SK-N-SH treated with all-trans-retinoic acid at 6 μM for 48 hours (cell line): ENCODE measurements at regions not wholly inside any gene's neighbourhood (a gene's known extent, or its start where the extent isn't known, plus 50 kb on each side); places are given as distances from the start of the nearest gene placed in this dataset.

ENCODE experiments used
- ATAC-seq: fragments of 200-7000 bp; cut with Tn5 transposase; 3 replicates; pipeline ENCODE4 v1.9.1; 2020; ENCODE audit warnings: mild to moderate bottlenecking, moderate library complexity
- ARNTL ChIP-seq: fragments of 450-650 bp; formaldehyde crosslinking; IDR thresholded peaks from 2 replicates; pipeline ENCODE4 v1.5.0; 2020; ENCODE audit warnings: low read depth, mild to moderate bottlenecking, moderate library complexity, borderline replicate concordance
- BACH2 ChIP-seq: fragments of 250-450 bp; sonication (Bioruptor Pico); IDR thresholded peaks from 2 replicates; pipeline ENCODE4 v1.9.0; 2021; ENCODE audit warnings: mild to moderate bottlenecking, borderline replicate concordance
- CSDC2 ChIP-seq: fragments of 250-450 bp; sonication (Bioruptor Pico); IDR thresholded peaks from 2 replicates; pipeline ENCODE4 v1.5.0; 2020; ENCODE audit warnings: mild to moderate bottlenecking, moderate library complexity
- ESRRG ChIP-seq: fragments of 250-450 bp; sonication (Bioruptor Pico); IDR thresholded peaks from 2 replicates; pipeline ENCODE4 v1.6.1; 2021; ENCODE audit warnings: mild to moderate bottlenecking
- GLIS3 ChIP-seq: fragments of 250-450 bp; sonication (Bioruptor Pico); IDR thresholded peaks from 2 replicates; pipeline ENCODE4 v1.5.0; 2020; ENCODE audit warnings: mild to moderate bottlenecking, moderate library complexity
- ISL1 ChIP-seq: fragments of 250-450 bp; sonication (Bioruptor Pico); IDR thresholded peaks from 2 replicates; pipeline ENCODE4 v2.1.2; 2022; ENCODE audit warnings: mild to moderate bottlenecking, moderate library complexity
- OSR1 ChIP-seq: fragments of 250-450 bp; sonication (Bioruptor Pico); IDR thresholded peaks from 2 replicates; pipeline ENCODE4 v1.8.0; 2022; ENCODE audit warnings: moderate library complexity, mild to moderate bottlenecking, inconsistent platforms
- PPARA ChIP-seq: fragments of 250-450 bp; sonication (Bioruptor Pico); IDR thresholded peaks from 2 replicates; pipeline ENCODE4 v1.5.0; 2020; ENCODE audit warnings: mild to moderate bottlenecking, borderline replicate concordance
- RARB ChIP-seq: fragments of 250-450 bp; sonication (Bioruptor Pico); IDR thresholded peaks from 2 replicates; pipeline ENCODE4 v1.8.0; 2021; ENCODE audit warnings: mild to moderate bottlenecking, moderate library complexity
- SNAI2 ChIP-seq: fragments of 250-450 bp; sonication (Bioruptor Pico); IDR thresholded peaks from 2 replicates; pipeline ENCODE4 v1.5.0; 2020; ENCODE audit warnings: mild to moderate bottlenecking, moderate library complexity
- TCF4 ChIP-seq: fragments of 250-450 bp; sonication (Bioruptor Pico); IDR thresholded peaks from 2 replicates; pipeline ENCODE4 v1.8.0; 2021; ENCODE audit warnings: mild to moderate bottlenecking, moderate library complexity, borderline replicate concordance
- TOX ChIP-seq: fragments of 250-450 bp; sonication (Bioruptor Pico); IDR thresholded peaks from 2 replicates; pipeline ENCODE4 v1.8.0; 2021; ENCODE audit warnings: mild to moderate bottlenecking, moderate library complexity, borderline replicate concordance
- ZC3H10 ChIP-seq: fragments of 250-450 bp; sonication (Bioruptor Pico); IDR thresholded peaks from 2 replicates; pipeline ENCODE4 v1.5.1; 2021; ENCODE audit warnings: mild to moderate bottlenecking, moderate library complexity
- ZFP3 ChIP-seq: fragments of 250-450 bp; sonication (Bioruptor Pico); IDR thresholded peaks from 2 replicates; pipeline ENCODE4 v1.5.0; 2020; ENCODE audit warnings: mild to moderate bottlenecking, moderate library complexity
- ZFP30 ChIP-seq: fragments of 450-650 bp; formaldehyde crosslinking; IDR thresholded peaks from 2 replicates; pipeline ENCODE4 v1.5.0; 2022; ENCODE audit warnings: mild to moderate bottlenecking, moderate library complexity
- ZNF565 ChIP-seq: fragments of 450-650 bp; formaldehyde crosslinking; conservative IDR thresholded peaks from 2 replicates; pipeline ENCODE4 v1.5.0; 2020; ENCODE audit warnings: low read depth, mild to moderate bottlenecking, moderate library complexity
- ZNF8 ChIP-seq: fragments of 450-650 bp; formaldehyde crosslinking; IDR thresholded peaks from 2 replicates; pipeline ENCODE4 v1.5.0; 2020; ENCODE audit warnings: mild to moderate bottlenecking, moderate library complexity
- TF ChIP-seq, protein P1 (sequence below): fragments of 250-450 bp; sonication (Bioruptor Pico); IDR thresholded peaks from 2 replicates; pipeline ENCODE4 v1.8.0; 2021; ENCODE audit warnings: low read depth, mild to moderate bottlenecking, moderate library complexity, borderline replicate concordance
- TF ChIP-seq, protein P2 (sequence below): fragments of 250-450 bp; sonication (Bioruptor Pico); IDR thresholded peaks from 2 replicates; pipeline ENCODE4 v1.5.0; 2020; ENCODE audit warnings: mild to moderate bottlenecking, moderate library complexity
- TF ChIP-seq, protein P3 (sequence below): fragments of 250-450 bp; sonication (Bioruptor Pico); IDR thresholded peaks from 2 replicates; pipeline ENCODE4 v1.8.0; 2020; ENCODE audit warnings: mild to moderate bottlenecking, moderate library complexity, borderline replicate concordance
- TF ChIP-seq, protein P4 (sequence below): fragments of 250-450 bp; sonication (Bioruptor Pico); IDR thresholded peaks from 2 replicates; pipeline ENCODE4 v1.5.1; 2021; ENCODE audit warnings: mild to moderate bottlenecking, moderate library complexity
- TF ChIP-seq, protein P5 (sequence below): fragments of 250-450 bp; sonication (Bioruptor Pico); IDR thresholded peaks from 2 replicates; pipeline ENCODE4 v1.5.1; 2020; ENCODE audit warnings: low read depth, mild to moderate bottlenecking, moderate library complexity

DNA sequence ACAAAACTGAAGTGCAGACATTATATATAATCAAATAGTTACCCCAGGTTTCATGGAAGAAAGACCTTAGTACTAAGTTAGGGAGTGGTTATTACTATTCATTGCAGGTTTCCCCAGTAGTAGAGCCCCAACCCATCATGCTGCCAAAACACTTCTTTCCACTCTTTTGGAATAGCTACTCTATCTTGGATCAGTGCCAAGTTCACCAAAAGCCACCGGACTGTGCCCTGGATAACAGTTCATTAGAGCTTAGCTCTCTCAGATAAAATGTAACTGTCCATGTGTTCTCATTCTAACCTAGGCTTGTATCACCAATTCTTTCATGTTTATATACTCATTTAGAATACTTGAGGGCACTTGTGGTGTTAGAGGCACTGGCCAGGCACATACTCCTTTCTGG is 540.1 kb upstream of the C16orf82 start:
- no peak for TF ChIP-seq BACH2 (CRISPR knock-in tag)
- no peak for TF ChIP-seq PPARA (CRISPR knock-in tag)
- TF ChIP-seq, protein P1, sequence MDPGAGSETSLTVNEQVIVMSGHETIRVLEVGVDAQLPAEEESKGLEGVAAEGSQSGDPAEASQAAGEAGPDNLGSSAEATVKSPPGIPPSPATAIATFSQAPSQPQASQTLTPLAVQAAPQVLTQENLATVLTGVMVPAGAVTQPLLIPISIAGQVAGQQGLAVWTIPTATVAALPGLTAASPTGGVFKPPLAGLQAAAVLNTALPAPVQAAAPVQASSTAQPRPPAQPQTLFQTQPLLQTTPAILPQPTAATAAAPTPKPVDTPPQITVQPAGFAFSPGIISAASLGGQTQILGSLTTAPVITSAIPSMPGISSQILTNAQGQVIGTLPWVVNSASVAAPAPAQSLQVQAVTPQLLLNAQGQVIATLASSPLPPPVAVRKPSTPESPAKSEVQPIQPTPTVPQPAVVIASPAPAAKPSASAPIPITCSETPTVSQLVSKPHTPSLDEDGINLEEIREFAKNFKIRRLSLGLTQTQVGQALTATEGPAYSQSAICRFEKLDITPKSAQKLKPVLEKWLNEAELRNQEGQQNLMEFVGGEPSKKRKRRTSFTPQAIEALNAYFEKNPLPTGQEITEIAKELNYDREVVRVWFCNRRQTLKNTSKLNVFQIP (CRISPR knock-in tag): no peak
- no peak for TF ChIP-seq ARNTL (CRISPR knock-in tag)
- TF ChIP-seq, protein P2, sequence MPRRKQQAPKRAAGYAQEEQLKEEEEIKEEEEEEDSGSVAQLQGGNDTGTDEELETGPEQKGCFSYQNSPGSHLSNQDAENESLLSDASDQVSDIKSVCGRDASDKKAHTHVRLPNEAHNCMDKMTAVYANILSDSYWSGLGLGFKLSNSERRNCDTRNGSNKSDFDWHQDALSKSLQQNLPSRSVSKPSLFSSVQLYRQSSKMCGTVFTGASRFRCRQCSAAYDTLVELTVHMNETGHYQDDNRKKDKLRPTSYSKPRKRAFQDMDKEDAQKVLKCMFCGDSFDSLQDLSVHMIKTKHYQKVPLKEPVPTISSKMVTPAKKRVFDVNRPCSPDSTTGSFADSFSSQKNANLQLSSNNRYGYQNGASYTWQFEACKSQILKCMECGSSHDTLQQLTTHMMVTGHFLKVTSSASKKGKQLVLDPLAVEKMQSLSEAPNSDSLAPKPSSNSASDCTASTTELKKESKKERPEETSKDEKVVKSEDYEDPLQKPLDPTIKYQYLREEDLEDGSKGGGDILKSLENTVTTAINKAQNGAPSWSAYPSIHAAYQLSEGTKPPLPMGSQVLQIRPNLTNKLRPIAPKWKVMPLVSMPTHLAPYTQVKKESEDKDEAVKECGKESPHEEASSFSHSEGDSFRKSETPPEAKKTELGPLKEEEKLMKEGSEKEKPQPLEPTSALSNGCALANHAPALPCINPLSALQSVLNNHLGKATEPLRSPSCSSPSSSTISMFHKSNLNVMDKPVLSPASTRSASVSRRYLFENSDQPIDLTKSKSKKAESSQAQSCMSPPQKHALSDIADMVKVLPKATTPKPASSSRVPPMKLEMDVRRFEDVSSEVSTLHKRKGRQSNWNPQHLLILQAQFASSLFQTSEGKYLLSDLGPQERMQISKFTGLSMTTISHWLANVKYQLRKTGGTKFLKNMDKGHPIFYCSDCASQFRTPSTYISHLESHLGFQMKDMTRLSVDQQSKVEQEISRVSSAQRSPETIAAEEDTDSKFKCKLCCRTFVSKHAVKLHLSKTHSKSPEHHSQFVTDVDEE (CRISPR knock-in tag): no peak
- TF ChIP-seq SNAI2: no peak
- no peak for TF ChIP-seq OSR1 (CRISPR knock-in tag)
- TF ChIP-seq ZFP3 (CRISPR knock-in tag): no peak
- no peak for TF ChIP-seq CSDC2
- TF ChIP-seq, protein P3, sequence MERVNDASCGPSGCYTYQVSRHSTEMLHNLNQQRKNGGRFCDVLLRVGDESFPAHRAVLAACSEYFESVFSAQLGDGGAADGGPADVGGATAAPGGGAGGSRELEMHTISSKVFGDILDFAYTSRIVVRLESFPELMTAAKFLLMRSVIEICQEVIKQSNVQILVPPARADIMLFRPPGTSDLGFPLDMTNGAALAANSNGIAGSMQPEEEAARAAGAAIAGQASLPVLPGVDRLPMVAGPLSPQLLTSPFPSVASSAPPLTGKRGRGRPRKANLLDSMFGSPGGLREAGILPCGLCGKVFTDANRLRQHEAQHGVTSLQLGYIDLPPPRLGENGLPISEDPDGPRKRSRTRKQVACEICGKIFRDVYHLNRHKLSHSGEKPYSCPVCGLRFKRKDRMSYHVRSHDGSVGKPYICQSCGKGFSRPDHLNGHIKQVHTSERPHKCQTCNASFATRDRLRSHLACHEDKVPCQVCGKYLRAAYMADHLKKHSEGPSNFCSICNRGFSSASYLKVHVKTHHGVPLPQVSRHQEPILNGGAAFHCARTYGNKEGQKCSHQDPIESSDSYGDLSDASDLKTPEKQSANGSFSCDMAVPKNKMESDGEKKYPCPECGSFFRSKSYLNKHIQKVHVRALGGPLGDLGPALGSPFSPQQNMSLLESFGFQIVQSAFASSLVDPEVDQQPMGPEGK (CRISPR knock-in tag): no peak
- no peak for TF ChIP-seq TCF4 (CRISPR knock-in tag)
- no peak for TF ChIP-seq ZNF565 (CRISPR knock-in tag)
- TF ChIP-seq ZC3H10 (CRISPR knock-in tag): no peak
- TF ChIP-seq, protein P4, sequence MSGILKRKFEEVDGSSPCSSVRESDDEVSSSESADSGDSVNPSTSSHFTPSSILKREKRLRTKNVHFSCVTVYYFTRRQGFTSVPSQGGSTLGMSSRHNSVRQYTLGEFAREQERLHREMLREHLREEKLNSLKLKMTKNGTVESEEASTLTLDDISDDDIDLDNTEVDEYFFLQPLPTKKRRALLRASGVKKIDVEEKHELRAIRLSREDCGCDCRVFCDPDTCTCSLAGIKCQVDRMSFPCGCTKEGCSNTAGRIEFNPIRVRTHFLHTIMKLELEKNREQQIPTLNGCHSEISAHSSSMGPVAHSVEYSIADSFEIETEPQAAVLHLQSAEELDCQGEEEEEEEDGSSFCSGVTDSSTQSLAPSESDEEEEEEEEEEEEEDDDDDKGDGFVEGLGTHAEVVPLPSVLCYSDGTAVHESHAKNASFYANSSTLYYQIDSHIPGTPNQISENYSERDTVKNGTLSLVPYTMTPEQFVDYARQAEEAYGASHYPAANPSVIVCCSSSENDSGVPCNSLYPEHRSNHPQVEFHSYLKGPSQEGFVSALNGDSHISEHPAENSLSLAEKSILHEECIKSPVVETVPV: no peak
- no peak for TF ChIP-seq ZNF8 (CRISPR knock-in tag)
- TF ChIP-seq TOX (CRISPR knock-in tag): no peak
- TF ChIP-seq ISL1 (CRISPR knock-in tag): no peak
- no peak for TF ChIP-seq ZFP30 (CRISPR knock-in tag)
- no peak for TF ChIP-seq GLIS3 (CRISPR knock-in tag)
- TF ChIP-seq, protein P5, sequence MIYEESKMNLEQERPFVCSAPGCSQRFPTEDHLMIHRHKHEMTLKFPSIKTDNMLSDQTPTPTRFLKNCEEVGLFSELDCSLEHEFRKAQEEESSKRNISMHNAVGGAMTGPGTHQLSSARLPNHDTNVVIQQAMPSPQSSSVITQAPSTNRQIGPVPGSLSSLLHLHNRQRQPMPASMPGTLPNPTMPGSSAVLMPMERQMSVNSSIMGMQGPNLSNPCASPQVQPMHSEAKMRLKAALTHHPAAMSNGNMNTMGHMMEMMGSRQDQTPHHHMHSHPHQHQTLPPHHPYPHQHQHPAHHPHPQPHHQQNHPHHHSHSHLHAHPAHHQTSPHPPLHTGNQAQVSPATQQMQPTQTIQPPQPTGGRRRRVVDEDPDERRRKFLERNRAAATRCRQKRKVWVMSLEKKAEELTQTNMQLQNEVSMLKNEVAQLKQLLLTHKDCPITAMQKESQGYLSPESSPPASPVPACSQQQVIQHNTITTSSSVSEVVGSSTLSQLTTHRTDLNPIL (CRISPR knock-in tag): no peak
- no peak for ATAC-seq

DNA sequence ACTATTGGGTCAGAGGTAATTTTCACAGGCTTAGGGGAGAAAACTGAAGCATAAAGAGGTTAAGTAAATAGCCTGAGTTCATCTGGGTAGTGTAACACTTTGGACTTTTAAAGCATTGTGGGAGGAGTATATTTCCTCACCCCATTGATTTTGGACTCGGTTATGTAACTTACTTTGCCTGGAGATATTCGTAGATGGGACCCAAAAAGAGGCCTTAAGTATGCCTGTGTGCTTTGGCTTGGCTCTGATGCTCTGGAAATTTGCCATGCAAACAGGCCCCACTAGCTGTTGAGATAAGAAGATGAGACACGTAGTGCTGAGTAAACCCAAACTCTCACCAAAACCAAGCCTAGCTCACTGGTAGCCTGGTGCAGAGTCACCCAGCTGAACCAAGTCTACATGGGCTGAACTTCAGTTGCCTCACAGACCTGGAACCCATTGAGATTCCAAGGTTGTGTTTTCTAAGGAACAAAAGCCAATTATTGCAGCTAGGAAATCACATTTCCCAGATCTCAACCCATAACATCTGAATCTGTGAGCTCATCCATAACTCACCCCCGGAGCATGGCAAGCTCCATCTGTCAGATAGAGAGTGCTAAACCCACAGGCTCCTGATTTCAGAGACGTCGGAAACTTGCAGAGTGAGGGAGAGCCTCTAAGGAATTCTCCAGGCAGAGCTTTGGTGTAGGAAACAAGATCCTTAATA is 536.0 kb upstream of the C16orf82 start:
- TF ChIP-seq TOX (CRISPR knock-in tag) (no peak), RARB (CRISPR knock-in tag) (no peak), GLIS3 (CRISPR knock-in tag) (no peak), CSDC2 (no peak), ARNTL (CRISPR knock-in tag) (no peak), ESRRG (CRISPR knock-in tag) (no peak), TCF4 (CRISPR knock-in tag) (no peak), PPARA (CRISPR knock-in tag) (no peak), SNAI2 (no peak), ZFP30 (CRISPR knock-in tag) (no peak), BACH2 (CRISPR knock-in tag) (no peak), ZC3H10 (CRISPR knock-in tag) (no peak), OSR1 (CRISPR knock-in tag) (no peak), ZNF565 (CRISPR knock-in tag) (no peak)
- TF ChIP-seq, protein P4: no peak
- TF ChIP-seq, protein P5 (CRISPR knock-in tag): no peak
- TF ChIP-seq, protein P3 (CRISPR knock-in tag): no peak
- no peak for ATAC-seq
